A673 (cell line): ENCODE measurements at regions not wholly inside any gene's neighbourhood (a gene's known extent, or its start where the extent isn't known, plus 50 kb on each side); places are given as distances from the start of the nearest gene placed in this dataset.

Source experiments
- BruUV-seq: library from RNA; stranded (reverse); fragments of 400-500 nt; replicated peaks from 2 replicates; lab custom pipeline; 2021; lab: Mats Ljungman, UMichigan
- CTCF ChIA-PET: fragments of 300-600 bp; sonication (Branson Sonifier 250); formaldehyde crosslinking; loops from one replicate; lab custom pipeline; 2022; ENCODE audit warnings: antibody characterized with exemption; lab: Charles Lee
- POLR2A ChIA-PET: fragments of 300-600 bp; sonication (Branson Sonifier 250); formaldehyde crosslinking; loops from one replicate; lab custom pipeline; 2022; ENCODE audit warnings: antibody characterized with exemption; ENCODE audit not compliant: low non-redundant PET; lab: Charles Lee
- DNase-seq: peaks from one replicate; pipeline ENCODE4 v3.0.0-alpha.2; 2015; ENCODE audit warnings: low spot score
- H3K27ac ChIP-seq: fragments of 200-600 bp; sonication (generic); 2 replicates; pipeline ENCODE4 v1.5.1; 2016; ENCODE audit warnings: mixed run types, low read depth, mild to moderate bottlenecking, mixed read lengths, antibody characterized with exemption, low read length; ENCODE audit not compliant: poor library complexity, severe bottlenecking
- H3K27me3 ChIP-seq: fragments of 200-600 bp; sonication (generic); replicated peaks from 2 replicates; pipeline ENCODE4 v1.6.1; 2017; ENCODE audit warnings: mixed run types, low read depth, mild to moderate bottlenecking, mixed read lengths, antibody characterized with exemption, low read length; ENCODE audit not compliant: insufficient read depth, poor library complexity
- H3K36me3 ChIP-seq: fragments of 200-600 bp; sonication (generic); 2 replicates; pipeline ENCODE4 v1.6.1; 2016; ENCODE audit warnings: mixed run types, mild to moderate bottlenecking, mixed read lengths, antibody characterized with exemption, low read length; ENCODE audit not compliant: insufficient read depth, poor library complexity, severe bottlenecking
- H3K4me1 ChIP-seq: fragments of 200-600 bp; sonication (generic); 2 replicates; pipeline ENCODE4 v1.6.1; 2017; ENCODE audit warnings: mixed run types, mild to moderate bottlenecking, mixed read lengths, antibody characterized with exemption, low read length; ENCODE audit not compliant: insufficient read depth, poor library complexity, severe bottlenecking
- H3K4me3 ChIP-seq: fragments of 200-600 bp; sonication (generic); 2 replicates; pipeline ENCODE4 v1.5.1; 2016; ENCODE audit warnings: low read depth, mixed run types, mild to moderate bottlenecking, mixed read lengths, low read length; ENCODE audit not compliant: poor library complexity, severe bottlenecking
- H3K9me3 ChIP-seq: fragments of 200-600 bp; sonication (generic); 2 replicates; pipeline ENCODE4 v1.6.1; 2016; ENCODE audit warnings: mixed run types, low read depth, mild to moderate bottlenecking, mixed read lengths, antibody characterized with exemption, low read length; ENCODE audit not compliant: poor library complexity, severe bottlenecking
- CTCF ChIP-seq: fragments of 300-800, 200-600 bp; sonication (generic); conservative IDR thresholded peaks from 2 replicates; pipeline ENCODE4 v1.5.1; 2017; ENCODE audit warnings: low read depth, mild to moderate bottlenecking, antibody characterized with exemption, low read length, moderate library complexity, mixed read lengths
- EZH2 ChIP-seq: fragments of 200-600 bp; sonication (generic); IDR thresholded peaks from 2 replicates; pipeline ENCODE4 v1.6.1; 2017; ENCODE audit warnings: borderline replicate concordance, low read depth, mild to moderate bottlenecking, mixed read lengths, antibody characterized with exemption, low read length; ENCODE audit not compliant: poor library complexity, severe bottlenecking
- intact Hi-C: fragments of 100-400 bp; cut with micrococcal nuclease; formaldehyde crosslinking; loops from one replicate; pipeline ENCODE4 v1.10.0; 2022; ENCODE audit not compliant: unreplicated experiment

GRCh38 chrX:69034451-69034850, 130.8 kb downstream of the PJA1 start:
- Histone ChIP-seq H3K4me3 (no peak overlapping the region), H3K4me1 (no peaks in the 10 kb centered on the region), H3K27me3 (no peaks in the 10 kb centered on the region), H3K9me3 (no peaks in the 10 kb centered on the region), H3K36me3 (no peaks in the 10 kb centered on the region), H3K27ac (no peak overlapping the region)
- CTCF ChIA-PET, result no interaction called here
- no peak for DNase-seq
- BruUV-seq, result no TSS peak
- POLR2A ChIA-PET, result no interaction called here
- TF ChIP-seq EZH2, result no peak
- no peak for TF ChIP-seq CTCF
- intact Hi-C loops, result no loop called here

GRCh38 chrX:69033936-69034335, 131.3 kb downstream of the PJA1 start:
- BruUV-seq, result no TSS peak
- H3K27me3 ChIP-seq, result no peaks in the 10 kb centered on the region
- intact Hi-C loops, result no loop called here
- TF ChIP-seq EZH2 (no peak), CTCF (no peak)
- ChIA-PET POLR2A (no interaction called here), CTCF (no interaction called here)
- no peak overlapping the region for H3K27ac ChIP-seq
- H3K4me1 ChIP-seq, result no peaks in the 10 kb centered on the region
- no peak overlapping the region for H3K4me3 ChIP-seq
- no peaks in the 10 kb centered on the region for H3K9me3 ChIP-seq
- H3K36me3 ChIP-seq, result no peaks in the 10 kb centered on the region
- DNase-seq, result no peak

DNA sequence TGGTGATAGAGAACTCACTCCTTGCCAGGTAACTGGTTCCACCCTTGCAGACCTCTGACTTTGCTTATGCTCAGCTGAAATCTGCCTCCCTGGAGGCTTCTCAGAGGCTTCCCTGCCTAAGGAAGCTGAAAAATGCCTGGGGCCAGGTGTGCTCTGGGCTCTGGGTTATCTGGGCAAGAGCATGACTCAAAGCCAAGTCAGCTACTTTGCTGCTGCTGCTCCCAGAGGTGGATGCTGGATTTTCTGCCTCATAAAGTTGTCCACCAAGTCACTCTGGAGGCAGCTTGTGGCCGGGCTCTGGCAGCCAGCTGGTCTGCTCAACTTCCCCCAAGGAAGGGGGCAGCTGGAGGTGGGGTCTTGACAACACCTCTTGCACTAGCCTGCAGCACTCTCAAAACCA, 132.7 kb downstream of the PJA1 start:
- no peak for DNase-seq
- H3K27ac ChIP-seq, result no peak overlapping the region
- no peaks in the 10 kb centered on the region for H3K36me3 ChIP-seq
- intact Hi-C loops, result no loop called here
- TF ChIP-seq CTCF (no peak), EZH2 (no peak)
- ChIA-PET POLR2A (no interaction called here), CTCF (no interaction called here)
- H3K4me3 ChIP-seq, result no peak overlapping the region
- H3K4me1 ChIP-seq, result no peaks in the 10 kb centered on the region
- no peaks in the 10 kb centered on the region for H3K9me3 ChIP-seq
- no peaks in the 10 kb centered on the region for H3K27me3 ChIP-seq
- BruUV-seq, result no TSS peak
